Suprapubic skin (tissue), 3 donors: ENCODE measurements at regions not wholly inside any gene's neighbourhood (a gene's known extent, or its start where the extent isn't known, plus 50 kb on each side); places are given as distances from the start of the nearest gene placed in this dataset.

ENCODE experiments used
- CTCF ChIP-seq, 2 donors: fragments of 200-600 bp in 1 of 2; fragments of 450-650 bp in 1 of 2; sonication (generic) in 1 of 2; IDR thresholded peaks; one replicate each; pipeline ENCODE4 v1.5.1; 2016 to 2019; ENCODE audit warnings: antibody characterized with exemption in 2 of 2, mild to moderate bottlenecking in 1 of 2, moderate library complexity in 1 of 2
- EP300 ChIP-seq: sonication (generic); formaldehyde crosslinking; IDR thresholded peaks from one replicate; pipeline ENCODE4 v1.6.1; 2017; ENCODE audit warnings: antibody characterized with exemption
- POLR2A ChIP-seq, 2 donors: fragments of 450-650 bp; IDR thresholded peaks; one replicate each; pipeline ENCODE4 v1.6.1; 2017; ENCODE audit warnings: antibody characterized with exemption in 2 of 2, mild to moderate bottlenecking in 2 of 2, moderate library complexity in 2 of 2

GRCh38 chr11:28696591-28696990 lies 588.4 kb downstream of the METTL15 start:
- TF ChIP-seq CTCF (IDR thresholded peaks at IDR 0.05) (no peak), POLR2A (IDR thresholded peaks at IDR 0.05) (no peak), EP300 (no peak)
